ENCODE measurements at regions not wholly inside any gene's neighbourhood (a gene's known extent, or its start where the extent isn't known, plus 50 kb on each side); places are given as distances from the start of the nearest gene placed in this dataset.

- TF ChIP-seq KDM1A (IDR thresholded peaks at IDR 0.05; ENCODE audit: borderline replicate concordance, low read length): no peak
- no peak for TF ChIP-seq EGR1 (IDR thresholded peaks at IDR 0.05; ENCODE audit: borderline replicate concordance, low read depth, low read length)
- TF ChIP-seq YY1 (IDR thresholded peaks at IDR 0.05; ENCODE audit: low read depth, low read length): no peak
These were observed 216.3 kb downstream of the USP6NL start (continued) for GRCh38 chr10:11395161-11395560.

Data from H1 (cell line).